Stimulated activated CD8-positive, alpha-beta memory T cell treated with anti-CD3 and anti-CD28 coated beads, Interleukin-15, amount 100 ng/mL, for 24 hours (primary cell): ENCODE measurements at regions not wholly inside any gene's neighbourhood (a gene's known extent, or its start where the extent isn't known, plus 50 kb on each side); places are given as distances from the start of the nearest gene placed in this dataset.

Experiments used
- DNase-seq: peaks from one replicate; pipeline ENCODE4 v3.0.0-alpha.2; 2020; ENCODE audit warnings: low read depth

- no peak for DNase-seq
Observed at GRCh38 chrX:39984191-39984956, 113.4 kb downstream of the BCOR start.

GRCh38 chrX:39985071-39985470 lies 112.7 kb downstream of the BCOR start:
- DNase-seq, result no peak

GRCh38 chrX:39985551-39985950 lies 112.2 kb downstream of the BCOR start:
- DNase-seq, result no peak

GRCh38 chrX:39988496-39988895 lies 109.3 kb downstream of the BCOR start:
- DNase-seq, result no peak

- no peak for DNase-seq
Observed at GRCh38 chrX:39990388-39990787, 107.4 kb downstream of the BCOR start.

- DNase-seq, result no peak
Observed at GRCh38 chrX:39992300-39992699, 105.5 kb downstream of the BCOR start.

- no peak for DNase-seq
Observed at GRCh38 chrX:39995457-39995856, 102.3 kb downstream of the BCOR start.

GRCh38 chrX:39996536-39996935 lies 101.2 kb downstream of the BCOR start:
- DNase-seq, result no peak

- DNase-seq, result no peak
Observed at GRCh38 chrX:39998636-39999406, 98.9 kb downstream of the BCOR start.
